WTC11 (cell line): ENCODE measurements at regions not wholly inside any gene's neighbourhood (a gene's known extent, or its start where the extent isn't known, plus 50 kb on each side); places are given as distances from the start of the nearest gene placed in this dataset.

Experiments used
- ATAC-seq: fragments of 200-7000 bp; cut with Tn5 transposase; 2 replicates; pipeline ENCODE4 v1.10.0; 2021; ENCODE audit warnings: mild to moderate bottlenecking, moderate library complexity
- CTCF ChIA-PET: fragments of 300-600 bp; sonication (Branson Sonifier 250); formaldehyde crosslinking; loops from one replicate; lab custom pipeline; 2021; ENCODE audit warnings: antibody characterized with exemption; lab: Charles Lee
- POLR2A ChIA-PET: fragments of 350-600 bp; sonication (Branson Sonifier 250); formaldehyde crosslinking; loops from one replicate; lab custom pipeline; 2021; ENCODE audit warnings: antibody characterized with exemption; lab: Charles Lee
- DNase-seq: peaks from one replicate; pipeline ENCODE4 v3.0.0; 2021; ENCODE audit warnings: low spot score
- H3K27ac Mint-ChIP-seq: 2 replicates; pipeline ENCODE4 v1.8.0; 2021; ENCODE audit warnings: mixed read lengths
- H3K27me3 Mint-ChIP-seq: 2 replicates; pipeline ENCODE4 v1.8.0; 2021; ENCODE audit warnings: low read depth, mild to moderate bottlenecking, moderate library complexity, mixed read lengths
- H3K36me3 Mint-ChIP-seq: 2 replicates; pipeline ENCODE4 v1.8.0; 2021; ENCODE audit warnings: mixed read lengths
- H3K4me1 Mint-ChIP-seq: 2 replicates; pipeline ENCODE4 v1.8.0; 2022; ENCODE audit warnings: mixed read lengths
- H3K4me3 Mint-ChIP-seq: 2 replicates; pipeline ENCODE4 v1.8.0; 2021; ENCODE audit warnings: mild to moderate bottlenecking, moderate library complexity, mixed read lengths
- H3K9me3 Mint-ChIP-seq: 2 replicates; pipeline ENCODE4 v1.8.0; 2021; ENCODE audit warnings: mixed read lengths
- ATF2 ChIP-seq: sonication (generic); formaldehyde crosslinking; IDR thresholded peaks from 2 replicates; pipeline ENCODE4 v1.8.1; 2022; ENCODE audit warnings: low read depth, missing genetic modification reagents, borderline replicate concordance
- E2F5 ChIP-seq: sonication (generic); formaldehyde crosslinking; IDR thresholded peaks from 2 replicates; pipeline ENCODE4 v1.8.1; 2022; ENCODE audit warnings: mild to moderate bottlenecking, moderate library complexity, missing genetic modification reagents
- ESRRA ChIP-seq: sonication (generic); formaldehyde crosslinking; IDR thresholded peaks from 2 replicates; pipeline ENCODE4 v1.8.1; 2022; ENCODE audit warnings: mild to moderate bottlenecking, missing genetic modification reagents, borderline replicate concordance
- FOXJ3 ChIP-seq: sonication (generic); formaldehyde crosslinking; IDR thresholded peaks from 2 replicates; pipeline ENCODE4 v1.9.0; 2021; ENCODE audit warnings: missing genetic modification reagents, mild to moderate bottlenecking, borderline replicate concordance
- GABPB1 ChIP-seq: sonication (generic); formaldehyde crosslinking; IDR thresholded peaks from 2 replicates; pipeline ENCODE4 v1.8.1; 2023; ENCODE audit warnings: mild to moderate bottlenecking, missing genetic modification reagents
- GRHL2 ChIP-seq: fragments of 250-450 bp; sonication (Bioruptor Pico); IDR thresholded peaks from 2 replicates; pipeline ENCODE4 v1.8.0; 2022; ENCODE audit warnings: mild to moderate bottlenecking, moderate library complexity; ENCODE audit not compliant: insufficient replicate concordance, severe bottlenecking
- HMGA2 ChIP-seq: fragments of 250-450 bp; sonication (Bioruptor Pico); IDR thresholded peaks from 2 replicates; pipeline ENCODE4 v1.4.0; 2021; ENCODE audit warnings: mild to moderate bottlenecking, moderate library complexity
- HMGXB4 ChIP-seq: sonication (generic); formaldehyde crosslinking; IDR thresholded peaks from 2 replicates; pipeline ENCODE4 v1.8.1; 2023; ENCODE audit warnings: mild to moderate bottlenecking, moderate library complexity, missing genetic modification reagents
- IRF1 ChIP-seq: sonication (generic); formaldehyde crosslinking; IDR thresholded peaks from 2 replicates; pipeline ENCODE4 v1.8.0; 2023; ENCODE audit warnings: missing genetic modification reagents
- IRF2 ChIP-seq: sonication (generic); formaldehyde crosslinking; IDR thresholded peaks from 2 replicates; pipeline ENCODE4 v1.8.0; 2022; ENCODE audit warnings: low read depth, missing genetic modification reagents, borderline replicate concordance
- JAZF1 ChIP-seq: fragments of 250-450 bp; sonication (Bioruptor Pico); IDR thresholded peaks from 2 replicates; pipeline ENCODE4 v1.9.0; 2021; ENCODE audit warnings: moderate library complexity, mild to moderate bottlenecking, inconsistent platforms
- JUN ChIP-seq: sonication (generic); formaldehyde crosslinking; IDR thresholded peaks from 2 replicates; pipeline ENCODE4 v1.8.0; 2023; ENCODE audit warnings: mild to moderate bottlenecking, missing genetic modification reagents
- MYBL2 ChIP-seq: sonication (generic); formaldehyde crosslinking; IDR thresholded peaks from 2 replicates; pipeline ENCODE4 v1.8.1; 2023; ENCODE audit warnings: mild to moderate bottlenecking, moderate library complexity, missing genetic modification reagents
- PRRX2 ChIP-seq: fragments of 250-450 bp; sonication (Bioruptor Pico); IDR thresholded peaks from 2 replicates; pipeline ENCODE4 v1.8.0; 2021; ENCODE audit warnings: mild to moderate bottlenecking
- RELA ChIP-seq: sonication (generic); formaldehyde crosslinking; IDR thresholded peaks from 2 replicates; pipeline ENCODE4 v1.8.1; 2022; ENCODE audit warnings: missing genetic modification reagents, mild to moderate bottlenecking, borderline replicate concordance
- SMAD3 ChIP-seq: sonication (generic); formaldehyde crosslinking; IDR thresholded peaks from 2 replicates; pipeline ENCODE4 v1.8.0; 2022; ENCODE audit warnings: missing genetic modification reagents, mild to moderate bottlenecking, borderline replicate concordance
- SMAD4 ChIP-seq: sonication (generic); formaldehyde crosslinking; IDR thresholded peaks from 2 replicates; pipeline ENCODE4 v1.8.0; 2022; ENCODE audit warnings: mild to moderate bottlenecking, missing genetic modification reagents
- SOX15 ChIP-seq: fragments of 250-450 bp; sonication (Bioruptor Pico); IDR thresholded peaks from 2 replicates; pipeline ENCODE4 v1.9.0; 2021; ENCODE audit warnings: mild to moderate bottlenecking
- TEAD1 ChIP-seq: sonication (generic); formaldehyde crosslinking; IDR thresholded peaks from 2 replicates; pipeline ENCODE4 v1.8.0; 2022; ENCODE audit warnings: mild to moderate bottlenecking, missing genetic modification reagents
- ZNF138 ChIP-seq: sonication (generic); formaldehyde crosslinking; conservative IDR thresholded peaks from 2 replicates; pipeline ENCODE4 v1.8.1; 2022; ENCODE audit warnings: mild to moderate bottlenecking, moderate library complexity, missing genetic modification reagents
- ZNF232 ChIP-seq: sonication (generic); formaldehyde crosslinking; IDR thresholded peaks from 2 replicates; pipeline ENCODE4 v1.8.0; 2022; ENCODE audit warnings: mild to moderate bottlenecking, missing genetic modification reagents
- ZNF263 ChIP-seq: sonication (generic); formaldehyde crosslinking; IDR thresholded peaks from 2 replicates; pipeline ENCODE4 v1.8.1; 2022; ENCODE audit warnings: low read depth, mild to moderate bottlenecking, moderate library complexity, missing genetic modification reagents
- ZNF281 ChIP-seq: sonication (generic); formaldehyde crosslinking; IDR thresholded peaks from 2 replicates; pipeline ENCODE4 v1.8.0; 2023; ENCODE audit warnings: mild to moderate bottlenecking, missing genetic modification reagents
- ZNF416 ChIP-seq: fragments of 250-450 bp; sonication (Bioruptor Pico); IDR thresholded peaks from 2 replicates; pipeline ENCODE4 v1.9.0; 2021; ENCODE audit warnings: mild to moderate bottlenecking, inconsistent platforms

GRCh38 chr17:54518706-54519105, 381.9 kb upstream of the TOM1L1 start:
- TF ChIP-seq HMGXB4 (CRISPR knock-in tag) (no peak), MYBL2 (CRISPR knock-in tag) (no peak), ZNF416 (no peak), TEAD1 (CRISPR knock-in tag) (no peak), JUN (CRISPR knock-in tag) (no peak), ATF2 (CRISPR knock-in tag) (no peak), ZNF281 (CRISPR knock-in tag) (no peak), GABPB1 (CRISPR knock-in tag) (no peak), SMAD4 (no peak), SMAD3 (no peak), PRRX2 (CRISPR knock-in tag) (no peak), JAZF1 (CRISPR knock-in tag) (no peak), ESRRA (no peak), GRHL2 (CRISPR knock-in tag) (no peak), IRF1 (CRISPR knock-in tag) (no peak)
- no peaks in the 10 kb centered on the region; the same call in 1 of the 2 replicates for H3K27me3 Mint-ChIP-seq
- ATAC-seq, result no peak

GRCh38 chr17:54521137-54521536, 379.5 kb upstream of the TOM1L1 start:
- no peak overlapping the region for H3K27ac Mint-ChIP-seq
- CTCF ChIA-PET, result no interaction called here

More at GRCh38 chr17:54518706-54519105, 381.9 kb upstream of the TOM1L1 start:
- Mint-ChIP-seq H3K9me3 (peaks cover 78% of the 10 kb centered on the region), H3K36me3 (peaks cover 30% of the 10 kb centered on the region), H3K4me3 (no peak overlapping the region), H3K4me1 (no peaks in the 10 kb centered on the region), H3K27ac (no peak overlapping the region)
- ChIA-PET POLR2A (no interaction called here), CTCF (no interaction called here)
- DNase-seq, result no peak

More at GRCh38 chr17:54521137-54521536, 379.5 kb upstream of the TOM1L1 start:
- DNase-seq (no peak), ATAC-seq (no peak)
- no peak overlapping the region for H3K4me3 Mint-ChIP-seq
- POLR2A ChIA-PET, result no interaction called here
- H3K27me3 Mint-ChIP-seq, result no peaks in the 10 kb centered on the region; the same call in 1 of the 2 replicates
- H3K4me1 Mint-ChIP-seq, result no peaks in the 10 kb centered on the region
- peaks cover 70% of the 10 kb centered on the region for H3K9me3 Mint-ChIP-seq
- H3K36me3 Mint-ChIP-seq, result peaks cover 22% of the 10 kb centered on the region
- TF ChIP-seq ZNF138 (CRISPR knock-in tag) (no peak), SMAD3 (no peak), IRF2 (CRISPR knock-in tag) (no peak), ZNF263 (CRISPR knock-in tag) (no peak), HMGXB4 (CRISPR knock-in tag) (no peak), HMGA2 (CRISPR knock-in tag) (no peak), FOXJ3 (CRISPR knock-in tag) (no peak), SMAD4 (no peak), RELA (CRISPR knock-in tag) (no peak), ZNF232 (no peak), E2F5 (CRISPR knock-in tag) (no peak), GABPB1 (CRISPR knock-in tag) (no peak), SOX15 (CRISPR knock-in tag) (no peak)
